ENCODE measurements at regions not wholly inside any gene's neighbourhood (a gene's known extent, or its start where the extent isn't known, plus 50 kb on each side); places are given as distances from the start of the nearest gene placed in this dataset.

DNA sequence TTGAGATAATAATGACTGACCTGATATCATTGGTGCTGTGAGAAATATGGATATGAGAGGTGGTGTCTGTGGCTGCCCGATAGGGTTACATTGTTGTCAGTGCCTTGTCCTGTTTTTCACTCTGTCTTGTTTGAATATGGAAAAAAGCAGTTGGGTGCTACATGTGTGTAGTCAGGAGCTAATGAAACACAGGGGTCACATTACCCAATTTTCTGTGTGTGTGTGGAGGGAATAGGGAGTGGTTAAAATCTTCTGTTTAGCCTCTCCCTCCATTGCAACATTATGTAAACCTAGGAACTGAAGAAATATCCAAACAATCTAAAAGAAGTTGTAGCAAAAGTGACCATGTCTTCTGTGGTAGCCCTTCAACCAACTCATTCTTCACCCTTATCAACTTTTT, 527.7 kb upstream of the SOX9 start:
- TF ChIP-seq, protein P1, sequence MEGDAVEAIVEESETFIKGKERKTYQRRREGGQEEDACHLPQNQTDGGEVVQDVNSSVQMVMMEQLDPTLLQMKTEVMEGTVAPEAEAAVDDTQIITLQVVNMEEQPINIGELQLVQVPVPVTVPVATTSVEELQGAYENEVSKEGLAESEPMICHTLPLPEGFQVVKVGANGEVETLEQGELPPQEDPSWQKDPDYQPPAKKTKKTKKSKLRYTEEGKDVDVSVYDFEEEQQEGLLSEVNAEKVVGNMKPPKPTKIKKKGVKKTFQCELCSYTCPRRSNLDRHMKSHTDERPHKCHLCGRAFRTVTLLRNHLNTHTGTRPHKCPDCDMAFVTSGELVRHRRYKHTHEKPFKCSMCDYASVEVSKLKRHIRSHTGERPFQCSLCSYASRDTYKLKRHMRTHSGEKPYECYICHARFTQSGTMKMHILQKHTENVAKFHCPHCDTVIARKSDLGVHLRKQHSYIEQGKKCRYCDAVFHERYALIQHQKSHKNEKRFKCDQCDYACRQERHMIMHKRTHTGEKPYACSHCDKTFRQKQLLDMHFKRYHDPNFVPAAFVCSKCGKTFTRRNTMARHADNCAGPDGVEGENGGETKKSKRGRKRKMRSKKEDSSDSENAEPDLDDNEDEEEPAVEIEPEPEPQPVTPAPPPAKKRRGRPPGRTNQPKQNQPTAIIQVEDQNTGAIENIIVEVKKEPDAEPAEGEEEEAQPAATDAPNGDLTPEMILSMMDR (IDR thresholded peaks at IDR 0.05): no peak
- TF ChIP-seq POLR2AphosphoS5 (IDR thresholded peaks at IDR 0.05; ENCODE audit: low read depth, low read length): no peak
- TF ChIP-seq, protein P2, sequence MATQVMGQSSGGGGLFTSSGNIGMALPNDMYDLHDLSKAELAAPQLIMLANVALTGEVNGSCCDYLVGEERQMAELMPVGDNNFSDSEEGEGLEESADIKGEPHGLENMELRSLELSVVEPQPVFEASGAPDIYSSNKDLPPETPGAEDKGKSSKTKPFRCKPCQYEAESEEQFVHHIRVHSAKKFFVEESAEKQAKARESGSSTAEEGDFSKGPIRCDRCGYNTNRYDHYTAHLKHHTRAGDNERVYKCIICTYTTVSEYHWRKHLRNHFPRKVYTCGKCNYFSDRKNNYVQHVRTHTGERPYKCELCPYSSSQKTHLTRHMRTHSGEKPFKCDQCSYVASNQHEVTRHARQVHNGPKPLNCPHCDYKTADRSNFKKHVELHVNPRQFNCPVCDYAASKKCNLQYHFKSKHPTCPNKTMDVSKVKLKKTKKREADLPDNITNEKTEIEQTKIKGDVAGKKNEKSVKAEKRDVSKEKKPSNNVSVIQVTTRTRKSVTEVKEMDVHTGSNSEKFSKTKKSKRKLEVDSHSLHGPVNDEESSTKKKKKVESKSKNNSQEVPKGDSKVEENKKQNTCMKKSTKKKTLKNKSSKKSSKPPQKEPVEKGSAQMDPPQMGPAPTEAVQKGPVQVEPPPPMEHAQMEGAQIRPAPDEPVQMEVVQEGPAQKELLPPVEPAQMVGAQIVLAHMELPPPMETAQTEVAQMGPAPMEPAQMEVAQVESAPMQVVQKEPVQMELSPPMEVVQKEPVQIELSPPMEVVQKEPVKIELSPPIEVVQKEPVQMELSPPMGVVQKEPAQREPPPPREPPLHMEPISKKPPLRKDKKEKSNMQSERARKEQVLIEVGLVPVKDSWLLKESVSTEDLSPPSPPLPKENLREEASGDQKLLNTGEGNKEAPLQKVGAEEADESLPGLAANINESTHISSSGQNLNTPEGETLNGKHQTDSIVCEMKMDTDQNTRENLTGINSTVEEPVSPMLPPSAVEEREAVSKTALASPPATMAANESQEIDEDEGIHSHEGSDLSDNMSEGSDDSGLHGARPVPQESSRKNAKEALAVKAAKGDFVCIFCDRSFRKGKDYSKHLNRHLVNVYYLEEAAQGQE (IDR thresholded peaks at IDR 0.05; ENCODE audit: insufficient read depth in 1 of 2, low read depth in 2 of 2, low read length in 1 of 2): no peak

All from Panc1 (cell line).